ENCODE measurements at regions not wholly inside any gene's neighbourhood (a gene's known extent, or its start where the extent isn't known, plus 50 kb on each side); places are given as distances from the start of the nearest gene placed in this dataset.

DNA sequence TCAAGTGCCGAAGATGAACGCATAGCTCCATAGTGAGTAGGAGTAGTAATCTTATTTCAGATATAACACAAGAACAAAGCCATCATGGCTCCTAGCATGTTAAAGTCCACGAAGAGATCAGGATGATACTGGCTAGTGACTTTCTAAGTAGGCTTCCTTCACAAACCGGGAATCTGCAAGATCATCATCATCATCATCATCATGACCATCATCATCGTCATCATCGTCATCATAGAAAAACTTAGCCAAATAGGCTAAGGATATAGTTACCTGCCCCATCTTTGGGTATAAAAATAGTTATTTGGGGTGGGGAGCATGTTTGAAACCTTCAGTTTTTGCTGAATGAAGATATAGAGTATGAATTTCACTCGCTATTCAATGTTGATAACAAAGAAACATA is 57.9 kb downstream of the PYDC2 start:
- no peak overlapping the region for H3K27ac ChIP-seq
- TF ChIP-seq, protein P1, sequence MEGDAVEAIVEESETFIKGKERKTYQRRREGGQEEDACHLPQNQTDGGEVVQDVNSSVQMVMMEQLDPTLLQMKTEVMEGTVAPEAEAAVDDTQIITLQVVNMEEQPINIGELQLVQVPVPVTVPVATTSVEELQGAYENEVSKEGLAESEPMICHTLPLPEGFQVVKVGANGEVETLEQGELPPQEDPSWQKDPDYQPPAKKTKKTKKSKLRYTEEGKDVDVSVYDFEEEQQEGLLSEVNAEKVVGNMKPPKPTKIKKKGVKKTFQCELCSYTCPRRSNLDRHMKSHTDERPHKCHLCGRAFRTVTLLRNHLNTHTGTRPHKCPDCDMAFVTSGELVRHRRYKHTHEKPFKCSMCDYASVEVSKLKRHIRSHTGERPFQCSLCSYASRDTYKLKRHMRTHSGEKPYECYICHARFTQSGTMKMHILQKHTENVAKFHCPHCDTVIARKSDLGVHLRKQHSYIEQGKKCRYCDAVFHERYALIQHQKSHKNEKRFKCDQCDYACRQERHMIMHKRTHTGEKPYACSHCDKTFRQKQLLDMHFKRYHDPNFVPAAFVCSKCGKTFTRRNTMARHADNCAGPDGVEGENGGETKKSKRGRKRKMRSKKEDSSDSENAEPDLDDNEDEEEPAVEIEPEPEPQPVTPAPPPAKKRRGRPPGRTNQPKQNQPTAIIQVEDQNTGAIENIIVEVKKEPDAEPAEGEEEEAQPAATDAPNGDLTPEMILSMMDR (conservative IDR thresholded peaks at IDR 0.05): no peak
- no peak for TF ChIP-seq ZFX (IDR thresholded peaks at IDR 0.05)

DNA sequence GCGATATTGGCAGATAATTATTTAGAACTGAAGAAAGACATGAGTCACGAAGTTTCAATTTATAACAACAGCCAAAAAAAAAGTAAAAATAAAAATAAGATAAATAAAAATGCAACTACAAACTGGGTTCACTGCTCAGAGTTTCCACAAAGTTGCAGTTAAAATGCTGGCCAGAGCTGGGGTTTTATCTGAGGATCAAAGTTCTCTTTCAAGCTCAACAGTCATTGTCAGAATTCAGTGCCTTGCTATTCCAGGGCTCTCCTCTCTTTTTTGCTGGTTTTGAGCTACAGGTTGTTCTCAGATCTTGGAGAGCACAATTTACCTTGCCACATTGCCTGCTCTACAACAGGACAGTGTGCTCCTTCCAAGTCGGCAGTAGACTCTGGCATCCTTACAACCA is 60.1 kb downstream of the PYDC2 start:
- no peak overlapping the region for H3K27ac ChIP-seq
- no peak for TF ChIP-seq ZFX (IDR thresholded peaks at IDR 0.05)
- TF ChIP-seq, protein P1 (conservative IDR thresholded peaks at IDR 0.05): no peak

- H3K27ac ChIP-seq: no peak overlapping the region
- no peak for TF ChIP-seq ZFX (IDR thresholded peaks at IDR 0.05)
- TF ChIP-seq, protein P1 (conservative IDR thresholded peaks at IDR 0.05): no peak
These were observed 62.2 kb downstream of the PYDC2 start for GRCh38 chr3:191523148-191523547.

- no peak for TF ChIP-seq ZFX (IDR thresholded peaks at IDR 0.05)
- TF ChIP-seq, protein P1 (conservative IDR thresholded peaks at IDR 0.05): no peak
These were observed 67.6 kb downstream of the PYDC2 start for GRCh38 chr3:191528589-191528988.

GRCh38 chr3:191529992-191530391 is 69.0 kb downstream of the PYDC2 start:
- no peak overlapping the region for H3K27ac ChIP-seq
- TF ChIP-seq, protein P1 (conservative IDR thresholded peaks at IDR 0.05): no peak
- no peak for TF ChIP-seq ZFX (IDR thresholded peaks at IDR 0.05)

More at GRCh38 chr3:191528589-191528988, 67.6 kb downstream of the PYDC2 start:
- H3K27ac ChIP-seq: no peak overlapping the region

DNA sequence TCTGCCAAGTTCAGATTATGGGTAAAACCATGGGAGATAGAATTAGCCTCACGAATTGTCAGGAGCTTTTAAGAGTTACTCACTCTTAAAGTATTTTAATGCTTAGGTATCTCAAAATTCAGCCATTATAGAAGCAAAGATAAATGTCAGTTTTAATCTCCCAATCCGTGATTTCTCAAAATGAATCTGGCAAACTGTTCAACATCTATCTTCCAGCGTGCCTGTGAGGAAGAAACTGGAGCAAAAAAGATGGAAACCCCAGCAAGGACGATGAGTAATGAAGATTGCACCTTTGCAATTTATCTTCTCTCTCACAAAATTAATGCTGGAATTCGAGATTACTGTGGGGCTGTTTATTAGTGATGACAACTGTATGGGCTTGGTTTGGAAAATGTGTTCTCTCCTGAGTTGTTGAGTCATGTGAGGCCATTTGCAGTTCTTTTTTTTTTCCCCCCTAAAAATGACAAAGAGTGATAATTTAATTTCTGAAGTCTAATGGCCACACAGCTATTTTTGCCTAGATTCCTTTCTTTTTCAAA is 70.5 kb downstream of the PYDC2 start:
- no peak overlapping the region for H3K27ac ChIP-seq
- TF ChIP-seq, protein P1 (conservative IDR thresholded peaks at IDR 0.05): no peak
- no peak for TF ChIP-seq ZFX (IDR thresholded peaks at IDR 0.05)

GRCh38 chr3:191543018-191543417 is 82.1 kb downstream of the PYDC2 start:
- H3K27ac ChIP-seq: no peak overlapping the region
- TF ChIP-seq ZFX (IDR thresholded peaks at IDR 0.05): no peak
- TF ChIP-seq, protein P1 (conservative IDR thresholded peaks at IDR 0.05): no peak
